Upper lobe of left lung (tissue), 6 donors: ENCODE measurements at regions not wholly inside any gene's neighbourhood (a gene's known extent, or its start where the extent isn't known, plus 50 kb on each side); places are given as distances from the start of the nearest gene placed in this dataset.
A peak's percentile ranks its signal among the peaks of the same experiment; 100 is the strongest.

ENCODE experiments used
- ATAC-seq, 2 donors: fragments of 200-7000 bp; cut with Tn5 transposase; one replicate each; pipeline ENCODE4 v1.9.1; 2022; ENCODE audit warnings: mild to moderate bottlenecking in 2 of 2, moderate library complexity in 2 of 2; ENCODE audit not compliant: low FRiP score in 2 of 2
- DNase-seq, 2 donors: peaks; one replicate each; pipeline ENCODE4 v3.0.0-alpha.2; 2019 to 2020
- H3K27ac ChIP-seq, 4 donors: fragments of 200-600 bp; sonication (generic); one replicate each; pipeline ENCODE4 v1.5.1; 2016 to 2019
- H3K27me3 ChIP-seq, 4 donors: fragments of 200-600 bp; sonication (generic); one replicate each; pipeline ENCODE4 v1.5.1; 2017 to 2019
- H3K36me3 ChIP-seq, 4 donors: fragments of 200-600 bp; sonication (generic); one replicate each; pipeline ENCODE4 v1.5.1; 2016 to 2019
- H3K4me1 ChIP-seq, 4 donors: fragments of 200-600 bp; sonication (generic); one replicate each; pipeline ENCODE4 v1.5.1; 2018 to 2019
- H3K4me3 ChIP-seq, 4 donors: fragments of 200-600 bp; sonication (generic); one replicate each; pipeline ENCODE4 v1.5.1; 2017 to 2019; ENCODE audit warnings: mild to moderate bottlenecking in 2 of 4, moderate library complexity in 1 of 4
- H3K9me3 ChIP-seq, 4 donors: fragments of 200-600 bp; sonication (generic); one replicate each; pipeline ENCODE4 v1.5.1; 2018 to 2019
- EP300 ChIP-seq, 4 donors: sonication (generic); formaldehyde crosslinking; IDR thresholded peaks; one replicate each; pipeline ENCODE4 v1.5.1; 2017; ENCODE audit warnings: antibody characterized with exemption in 4 of 4, control low read depth in 2 of 4
- POLR2A ChIP-seq, 4 donors: fragments of 450-650 bp; IDR thresholded peaks; one replicate each; pipeline ENCODE4 v1.5.1; 2016 to 2017; ENCODE audit warnings: antibody characterized with exemption in 4 of 4, mild to moderate bottlenecking in 2 of 4
- POLR2AphosphoS5 ChIP-seq, 2 donors: sonication (generic); formaldehyde crosslinking; IDR thresholded peaks; one replicate each; pipeline ENCODE4 v1.5.1; 2017; ENCODE audit warnings: antibody characterized with exemption in 2 of 2
- WGBS, 2 donors: methylation state at CpG; one replicate each; pipeline ENCODE4 v1.1.5; 2017 to 2018; 5-methylcytosine and 5-hydroxymethylcytosine counted together
- TF ChIP-seq, protein P1 (sequence below), 6 experiments: fragments of 450-650 bp in 4 of 6; fragments of 200-600 bp in 2 of 6; sonication (generic) in 2 of 6; IDR thresholded peaks; one replicate each; pipeline ENCODE4 v1.5.1; 2016 to 2019; ENCODE audit warnings: antibody characterized with exemption in 6 of 6
- donor health status: DM: no; HTN: no; CAD: no; lungs with moderate emphysema.
- donor health status: DM: no; HTN: yes; CAD: no; lungs with severe emphysema.

GRCh38 chr5:10138395-10139057 lies 111.2 kb downstream of the ATPSCKMT start:
- Histone ChIP-seq H3K36me3 (no peaks in the 10 kb centered on the region), H3K27ac (no peak overlapping the region), H3K4me1 (no peaks in the 10 kb centered on the region), H3K27me3 (no peaks in the 10 kb centered on the region), H3K4me3 (no peak overlapping the region), H3K9me3 (no peaks in the 10 kb centered on the region)
- DNase-seq (no peak), ATAC-seq (no peak)
- WGBS, 2 donors, result 79 to 81% methylated on average over 16 to 18 of the region's 18 CpGs
- TF ChIP-seq POLR2A (IDR thresholded peaks at IDR 0.05) (no peak), POLR2AphosphoS5 (IDR thresholded peaks at IDR 0.05) (no peak), EP300 (IDR thresholded peaks at IDR 0.05) (no peak)
- TF ChIP-seq, protein P1, sequence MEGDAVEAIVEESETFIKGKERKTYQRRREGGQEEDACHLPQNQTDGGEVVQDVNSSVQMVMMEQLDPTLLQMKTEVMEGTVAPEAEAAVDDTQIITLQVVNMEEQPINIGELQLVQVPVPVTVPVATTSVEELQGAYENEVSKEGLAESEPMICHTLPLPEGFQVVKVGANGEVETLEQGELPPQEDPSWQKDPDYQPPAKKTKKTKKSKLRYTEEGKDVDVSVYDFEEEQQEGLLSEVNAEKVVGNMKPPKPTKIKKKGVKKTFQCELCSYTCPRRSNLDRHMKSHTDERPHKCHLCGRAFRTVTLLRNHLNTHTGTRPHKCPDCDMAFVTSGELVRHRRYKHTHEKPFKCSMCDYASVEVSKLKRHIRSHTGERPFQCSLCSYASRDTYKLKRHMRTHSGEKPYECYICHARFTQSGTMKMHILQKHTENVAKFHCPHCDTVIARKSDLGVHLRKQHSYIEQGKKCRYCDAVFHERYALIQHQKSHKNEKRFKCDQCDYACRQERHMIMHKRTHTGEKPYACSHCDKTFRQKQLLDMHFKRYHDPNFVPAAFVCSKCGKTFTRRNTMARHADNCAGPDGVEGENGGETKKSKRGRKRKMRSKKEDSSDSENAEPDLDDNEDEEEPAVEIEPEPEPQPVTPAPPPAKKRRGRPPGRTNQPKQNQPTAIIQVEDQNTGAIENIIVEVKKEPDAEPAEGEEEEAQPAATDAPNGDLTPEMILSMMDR (IDR thresholded peaks at IDR 0.05), result no peak

DNA sequence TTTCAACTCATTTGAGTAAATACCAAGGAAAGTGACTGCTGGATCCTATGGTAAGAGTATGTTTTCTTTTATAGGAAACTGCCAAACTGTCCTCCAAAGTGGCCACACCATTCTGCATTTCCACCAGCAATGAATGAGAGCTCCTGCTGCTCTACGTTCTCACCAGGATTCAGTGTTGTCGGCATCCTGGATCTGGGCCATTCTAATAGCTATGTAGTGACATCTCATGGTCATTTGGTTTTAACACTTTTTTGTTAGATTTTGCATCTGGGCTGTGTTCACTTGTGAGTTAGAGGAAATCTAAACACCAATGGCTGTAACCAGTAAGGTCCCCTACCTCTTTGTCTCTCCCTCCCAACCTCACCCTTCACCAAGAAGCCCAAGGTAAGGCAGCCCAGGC lies 115.9 kb downstream of the ATPSCKMT start:
- WGBS, 2 donors, result 60 to 68% methylated on average over 2 of the region's 2 CpGs
- DNase-seq (no peak), ATAC-seq (no peak)
- Histone ChIP-seq H3K27ac (no peak overlapping the region), H3K27me3 (no peaks in the 10 kb centered on the region), H3K36me3 (no peaks in the 10 kb centered on the region), H3K9me3 (no peaks in the 10 kb centered on the region), H3K4me1 (no peaks in the 10 kb centered on the region), H3K4me3 (no peak overlapping the region)
- TF ChIP-seq EP300 (IDR thresholded peaks at IDR 0.05) (no peak), POLR2AphosphoS5 (IDR thresholded peaks at IDR 0.05) (no peak), POLR2A (IDR thresholded peaks at IDR 0.05) (no peak)
- TF ChIP-seq, protein P1 (IDR thresholded peaks at IDR 0.05), result no peak

- ATAC-seq, result no peak
- Histone ChIP-seq H3K36me3 (no peaks in the 10 kb centered on the region), H3K9me3 (no peaks in the 10 kb centered on the region), H3K27me3 (no peaks in the 10 kb centered on the region), H3K4me3 (no peak overlapping the region), H3K27ac (no peak overlapping the region), H3K4me1 (no peaks in the 10 kb centered on the region)
- TF ChIP-seq POLR2AphosphoS5 (IDR thresholded peaks at IDR 0.05) (no peak), EP300 (IDR thresholded peaks at IDR 0.05) (no peak), POLR2A (IDR thresholded peaks at IDR 0.05) (no peak)
- TF ChIP-seq, protein P1 (IDR thresholded peaks at IDR 0.05), result no peak
- 36 to 54% methylated on average over 3 of the region's 3 CpGs for WGBS, 2 donors
- DNase-seq, result no peak
Measured at GRCh38 chr5:10130881-10131280, 118.8 kb downstream of the ATPSCKMT start.

DNA sequence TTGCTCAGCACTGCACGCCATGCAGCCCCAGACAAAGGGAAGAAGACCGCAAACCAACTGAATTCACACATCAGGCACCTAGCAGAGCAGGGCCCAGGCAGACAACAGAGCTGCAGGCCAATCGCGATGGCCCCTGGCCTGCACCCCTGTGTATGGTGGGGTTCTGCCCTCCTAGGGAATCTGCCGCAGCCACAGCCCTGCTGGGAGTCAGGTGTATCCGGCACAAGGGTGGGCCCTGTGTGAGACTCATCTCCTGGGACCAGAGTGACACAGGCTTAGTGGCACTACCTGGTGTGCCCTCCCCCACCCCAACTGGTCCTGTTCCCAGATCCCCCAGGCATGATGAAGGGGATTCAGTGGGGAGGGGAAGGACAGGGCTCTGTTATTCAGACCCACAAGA lies 122.8 kb downstream of the ATPSCKMT start:
- 95 to 100% methylated on average over 1 to 6 of the region's 6 CpGs for WGBS, 2 donors
- TF ChIP-seq EP300 (IDR thresholded peaks at IDR 0.05) (no peak), POLR2AphosphoS5 (IDR thresholded peaks at IDR 0.05) (no peak), POLR2A (IDR thresholded peaks at IDR 0.05) (no peak)
- TF ChIP-seq, protein P1 (IDR thresholded peaks at IDR 0.05), result no peak
- Histone ChIP-seq H3K36me3 (no peaks in the 10 kb centered on the region), H3K27ac (no peak overlapping the region), H3K4me1 (no peaks in the 10 kb centered on the region), H3K27me3 (no peaks in the 10 kb centered on the region), H3K4me3 (no peak overlapping the region), H3K9me3 (no peaks in the 10 kb centered on the region)
- DNase-seq (no peak), ATAC-seq (peak; percentile 11 to 20)

DNA sequence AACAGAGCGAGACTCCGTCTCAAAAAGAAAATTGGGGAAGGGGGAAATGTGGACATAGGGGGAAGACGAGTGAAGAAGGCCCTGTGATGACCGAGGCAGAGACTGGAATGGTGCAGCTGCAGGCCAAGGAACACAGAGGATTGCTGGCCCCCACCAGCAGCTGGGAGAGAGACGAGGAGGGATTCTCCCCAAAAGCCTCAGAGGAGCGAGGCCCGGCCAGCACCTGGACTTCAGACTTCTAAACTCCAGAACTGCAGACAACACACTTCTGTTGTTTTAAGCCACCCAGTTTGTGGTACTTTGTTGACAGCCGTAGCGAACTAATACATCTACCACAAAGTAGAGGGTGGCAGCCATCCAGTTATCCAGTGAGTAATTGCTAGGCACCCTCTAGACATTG lies 124.6 kb downstream of the ATPSCKMT start:
- 91 to 93% methylated on average over 9 of the region's 9 CpGs for WGBS, 2 donors
- ATAC-seq, result no peak
- no peak for DNase-seq
- no peak overlapping the region for H3K27ac ChIP-seq
- TF ChIP-seq, protein P1 (IDR thresholded peaks at IDR 0.05), result no peak
- TF ChIP-seq POLR2AphosphoS5 (IDR thresholded peaks at IDR 0.05), result no peak
- TF ChIP-seq POLR2A (IDR thresholded peaks at IDR 0.05), result no peak
- no peak overlapping the region for H3K4me3 ChIP-seq
- no peaks in the 10 kb centered on the region for H3K27me3 ChIP-seq
- no peaks in the 10 kb centered on the region for H3K4me1 ChIP-seq
- H3K36me3 ChIP-seq, result no peaks in the 10 kb centered on the region
- H3K9me3 ChIP-seq, result no peaks in the 10 kb centered on the region
